ENCODE measurements at regions not wholly inside any gene's neighbourhood (a gene's known extent, or its start where the extent isn't known, plus 50 kb on each side); places are given as distances from the start of the nearest gene placed in this dataset.

DNA sequence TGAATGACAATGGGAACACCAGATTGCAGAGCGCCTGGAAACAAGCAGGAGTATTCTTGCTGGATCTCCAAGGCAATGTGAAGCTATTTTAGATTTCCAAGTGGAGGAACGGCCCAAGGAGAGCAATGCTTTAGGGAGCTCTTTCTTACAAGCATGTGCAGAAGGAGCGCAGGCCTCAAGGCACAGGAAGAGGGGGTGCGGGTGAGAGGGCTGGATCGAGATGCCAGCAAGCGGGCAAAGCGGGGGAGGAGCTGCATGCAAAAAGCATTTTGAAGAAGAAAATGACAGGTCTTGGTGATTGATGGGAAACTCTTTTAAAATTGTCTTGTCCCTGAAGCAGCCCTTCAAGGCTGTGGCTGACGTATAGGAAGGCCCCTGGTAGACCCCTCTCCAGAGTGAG, 171.9 kb downstream of the QRSL1 start:
- TF ChIP-seq, protein P1, sequence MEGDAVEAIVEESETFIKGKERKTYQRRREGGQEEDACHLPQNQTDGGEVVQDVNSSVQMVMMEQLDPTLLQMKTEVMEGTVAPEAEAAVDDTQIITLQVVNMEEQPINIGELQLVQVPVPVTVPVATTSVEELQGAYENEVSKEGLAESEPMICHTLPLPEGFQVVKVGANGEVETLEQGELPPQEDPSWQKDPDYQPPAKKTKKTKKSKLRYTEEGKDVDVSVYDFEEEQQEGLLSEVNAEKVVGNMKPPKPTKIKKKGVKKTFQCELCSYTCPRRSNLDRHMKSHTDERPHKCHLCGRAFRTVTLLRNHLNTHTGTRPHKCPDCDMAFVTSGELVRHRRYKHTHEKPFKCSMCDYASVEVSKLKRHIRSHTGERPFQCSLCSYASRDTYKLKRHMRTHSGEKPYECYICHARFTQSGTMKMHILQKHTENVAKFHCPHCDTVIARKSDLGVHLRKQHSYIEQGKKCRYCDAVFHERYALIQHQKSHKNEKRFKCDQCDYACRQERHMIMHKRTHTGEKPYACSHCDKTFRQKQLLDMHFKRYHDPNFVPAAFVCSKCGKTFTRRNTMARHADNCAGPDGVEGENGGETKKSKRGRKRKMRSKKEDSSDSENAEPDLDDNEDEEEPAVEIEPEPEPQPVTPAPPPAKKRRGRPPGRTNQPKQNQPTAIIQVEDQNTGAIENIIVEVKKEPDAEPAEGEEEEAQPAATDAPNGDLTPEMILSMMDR (IDR thresholded peaks at IDR 0.05) = no peak
- TF ChIP-seq EZH2 (IDR thresholded peaks at IDR 0.05; ENCODE audit: borderline replicate concordance, insufficient read depth, low read depth, low read length, poor library complexity, severe bottlenecking) = no peak
